Adrenal gland (tissue), 9 donors: ENCODE measurements at regions not wholly inside any gene's neighbourhood (a gene's known extent, or its start where the extent isn't known, plus 50 kb on each side); places are given as distances from the start of the nearest gene placed in this dataset.

Experiments used
- DNase-seq, 7 donors: peaks; one replicate each; pipeline ENCODE4 v3.0.0-alpha.2; 2019 to 2020
- H3K27ac ChIP-seq, 5 donors: fragments of 200-600 bp; sonication (generic) in 4 of 5; 1 replicate in 3 of 5; 2 replicates in 2 of 5; pipeline versions ENCODE4 v1.5.1 to v1.8.0; 2016 to 2020; ENCODE audit warnings: mild to moderate bottlenecking in 1 of 5
- H3K27me3 ChIP-seq: fragments of 200-600 bp; 2 replicates; pipeline ENCODE4 v1.8.0; 2021
- H3K36me3 ChIP-seq, 2 donors: fragments of 200-600 bp; replicated peaks in 1 of 2; 1 replicate in 1 of 2; 2 replicates in 1 of 2; pipeline versions ENCODE4 v1.5.1 to v1.8.0; 2018 to 2022
- H3K4me1 ChIP-seq, 2 donors: fragments of 200-600 bp; replicated peaks in 1 of 2; 1 replicate in 1 of 2; 2 replicates in 1 of 2; pipeline versions ENCODE4 v1.5.1 to v1.8.0; 2018 to 2021
- H3K4me3 ChIP-seq, 4 donors: fragments of 200-600 bp; sonication (generic) in 3 of 4; one replicate each; pipeline ENCODE4 v1.5.1; 2016 to 2018
- H3K9me3 ChIP-seq, 3 donors: fragments of 200-600 bp; sonication (generic) in 1 of 3; replicated peaks in 1 of 3; 1 replicate in 2 of 3; 2 replicates in 1 of 3; pipeline versions ENCODE4 v1.5.1 to v1.8.0; 2016 to 2021
- CTCF ChIP-seq, 6 experiments: fragments of 450-650 bp in 4 of 6; fragments of 200-600 bp in 2 of 6; sonication (generic) in 1 of 6; IDR thresholded peaks; 1 replicate in 5 of 6; 2 replicates in 1 of 6; pipeline versions ENCODE4 v1.5.1 to v1.8.0; 2016 to 2021; ENCODE audit warnings: antibody characterized with exemption in 6 of 6, mild to moderate bottlenecking in 2 of 6, moderate library complexity in 1 of 6
- POLR2A ChIP-seq, 2 donors: fragments of 450-650 bp; IDR thresholded peaks; one replicate each; pipeline ENCODE4 v1.6.1; 2017; ENCODE audit warnings: antibody characterized with exemption in 2 of 2, mild to moderate bottlenecking in 2 of 2, moderate library complexity in 1 of 2
- WGBS, 4 donors: extraction: QIAGEN DNeasy Blood & Tissue Kit in 2 of 4; methylation state at CpG; one replicate each; pipeline versions ENCODE4 v1.1.5 to v1.1.7; 2013 to 2017; 5-methylcytosine and 5-hydroxymethylcytosine counted together
- intact Hi-C, 2 donors: fragments of 100-400 bp; cut with DNase I; formaldehyde crosslinking; loops; one replicate each; pipeline versions ENCODE4 v1.14.1 to v1.15.0; 2022 to 2023
- donor health status: healthy with polysubstance abuse.
- donor health status: Bipolar disorder and iron deficiency.
- donor health status: DM: yes; HTN: yes; CAD: no.
- donor health status: DM: no; HTN: no; CAD: no.
- donor health status: DM: no; HTN: no; CAD: no.

GRCh38 chr16:59729613-59730012 is 995.5 kb upstream of the GOT2 start:
- 66 to 89% (median 84%) methylated on average over 3 of the region's 3 CpGs; no CpG with 5 or more reads in 1 of the 4 donors for WGBS, 4 donors

GRCh38 chr16:59719121-59719520 is 985.0 kb upstream of the GOT2 start:
- Histone ChIP-seq H3K27ac (no peak overlapping the region), H3K27me3 (no peaks in the 10 kb centered on the region), H3K4me3 (no peak overlapping the region), H3K9me3 (no peaks in the 10 kb centered on the region), H3K4me1 (no peaks in the 10 kb centered on the region), H3K36me3 (no peaks in the 10 kb centered on the region)
- no peak for DNase-seq
- intact Hi-C loops, result no loop called here
- 59 to 72% (median 60%) methylated on average over 2 of the region's 2 CpGs for WGBS, 4 donors
- TF ChIP-seq POLR2A (IDR thresholded peaks at IDR 0.05), result no peak
- no peak for TF ChIP-seq CTCF (IDR thresholded peaks at IDR 0.05)

More at GRCh38 chr16:59729613-59730012, 995.5 kb upstream of the GOT2 start:
- H3K9me3 ChIP-seq, result no peaks in the 10 kb centered on the region
- no peak overlapping the region for H3K4me3 ChIP-seq
- H3K27me3 ChIP-seq, result no peaks in the 10 kb centered on the region
- H3K4me1 ChIP-seq, result no peaks in the 10 kb centered on the region
- intact Hi-C loops, result no loop called here
- no peak overlapping the region for H3K27ac ChIP-seq
- DNase-seq, result no peak
- TF ChIP-seq CTCF (IDR thresholded peaks at IDR 0.05) (no peak), POLR2A (IDR thresholded peaks at IDR 0.05) (no peak)
- H3K36me3 ChIP-seq, result no peaks in the 10 kb centered on the region

DNA sequence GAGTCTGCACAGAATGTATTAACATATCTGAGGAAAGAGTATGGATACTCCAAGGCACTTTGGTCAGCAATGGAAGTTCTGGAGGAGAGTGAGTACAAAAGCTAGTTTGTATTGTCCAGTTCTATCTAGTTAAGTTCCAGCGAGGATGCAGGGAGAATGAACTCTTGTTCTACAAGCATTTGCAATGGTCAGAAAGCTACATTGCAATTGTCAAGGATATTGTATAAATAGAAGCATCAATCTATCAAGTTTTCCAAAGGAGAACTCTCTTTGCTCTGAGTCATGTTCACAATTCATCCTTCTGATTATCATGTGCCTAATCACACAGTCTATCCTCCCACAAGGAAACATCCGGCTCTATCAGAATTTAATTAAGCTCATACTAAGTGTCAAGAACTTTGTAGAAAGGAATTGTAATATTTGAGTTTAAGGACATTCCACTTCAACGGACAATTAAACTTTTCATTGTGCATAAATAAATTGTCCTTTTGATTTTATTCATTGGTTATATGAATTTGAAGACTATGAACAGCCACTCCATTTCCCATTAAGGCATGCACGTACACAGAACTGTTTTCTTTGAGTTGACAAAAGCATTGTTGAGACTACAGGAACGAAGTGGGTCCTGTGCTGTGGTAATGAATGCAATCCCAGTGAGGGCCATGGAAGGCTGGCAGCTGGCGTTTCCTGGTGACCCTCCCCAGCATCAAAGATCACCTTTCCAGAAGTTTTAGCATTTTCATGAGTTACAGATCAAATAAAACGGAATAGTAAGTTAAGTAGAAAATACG is 973.5 kb upstream of the GOT2 start:
- Histone ChIP-seq H3K27me3 (no peaks in the 10 kb centered on the region), H3K27ac (no peak overlapping the region), H3K9me3 (no peaks in the 10 kb centered on the region), H3K4me3 (no peak overlapping the region), H3K36me3 (no peaks in the 10 kb centered on the region), H3K4me1 (no peaks in the 10 kb centered on the region)
- no peak for DNase-seq
- TF ChIP-seq POLR2A (IDR thresholded peaks at IDR 0.05) (no peak), CTCF (IDR thresholded peaks at IDR 0.05) (no peak)
- intact Hi-C loops, result no loop called here
- 60 to 73% (median 72%) methylated on average over 8 of the region's 8 CpGs for WGBS, 4 donors

- Histone ChIP-seq H3K27ac (no peak overlapping the region), H3K27me3 (no peaks in the 10 kb centered on the region), H3K4me3 (no peak overlapping the region), H3K9me3 (no peaks in the 10 kb centered on the region), H3K36me3 (no peaks in the 10 kb centered on the region), H3K4me1 (no peaks in the 10 kb centered on the region)
- intact Hi-C loops, result no loop called here
- TF ChIP-seq CTCF (IDR thresholded peaks at IDR 0.05) (no peak), POLR2A (IDR thresholded peaks at IDR 0.05) (no peak)
- DNase-seq, result no peak
- WGBS, 4 donors, result 51 to 62% (median 54%) methylated on average over 3 of the region's 3 CpGs
These were observed 968.1 kb upstream of the GOT2 start for GRCh38 chr16:59701963-59702930.
